Transverse colon (tissue), 4 donors: ENCODE measurements at regions not wholly inside any gene's neighbourhood (a gene's known extent, or its start where the extent isn't known, plus 50 kb on each side); places are given as distances from the start of the nearest gene placed in this dataset.

ENCODE experiments used
- EP300 ChIP-seq: sonication (generic); formaldehyde crosslinking; IDR thresholded peaks from one replicate; pipeline ENCODE4 v1.6.1; 2017; ENCODE audit warnings: antibody characterized with exemption, low read depth
- POLR2A ChIP-seq: fragments of 450-650 bp; IDR thresholded peaks from one replicate; pipeline ENCODE4 v1.6.1; 2016; ENCODE audit warnings: antibody characterized with exemption, mild to moderate bottlenecking, moderate library complexity
- POLR2AphosphoS5 ChIP-seq, 3 donors: sonication (generic); formaldehyde crosslinking; IDR thresholded peaks; one replicate each; pipeline ENCODE4 v1.6.1; 2016; ENCODE audit warnings: antibody characterized with exemption in 3 of 3
- TF ChIP-seq, protein P1 (sequence below), 5 experiments: fragments of 200-600 bp in 3 of 5; fragments of 450-650 bp in 2 of 5; sonication (generic) in 3 of 5; IDR thresholded peaks; 1 replicate in 2 of 5; 2 replicates in 3 of 5; pipeline ENCODE4 v1.5.1; 2016 to 2017; ENCODE audit warnings: antibody characterized with exemption in 5 of 5, inconsistent platforms in 3 of 5, mild to moderate bottlenecking in 2 of 5, moderate library complexity in 1 of 5

DNA sequence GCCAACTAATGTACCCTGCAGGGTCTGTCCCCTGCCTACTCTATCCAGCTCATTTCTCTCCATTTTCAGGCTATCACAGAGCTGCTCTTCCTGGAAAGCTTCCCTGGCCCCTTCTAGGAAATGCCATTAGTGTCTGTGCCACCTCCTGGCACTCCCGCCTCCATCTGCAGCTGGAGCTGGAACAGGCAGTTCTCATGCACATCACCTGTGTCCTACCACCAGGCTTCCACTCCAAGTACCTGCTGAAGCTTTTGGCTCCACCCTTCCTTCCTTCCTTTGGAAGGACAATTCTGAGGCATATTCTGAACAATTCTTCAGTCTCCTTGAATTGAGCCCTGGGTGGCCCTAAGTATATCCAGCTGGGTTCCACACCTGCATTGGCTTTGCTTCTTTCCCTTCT is 156.2 kb upstream of the ZNF618 start:
- TF ChIP-seq, protein P1, sequence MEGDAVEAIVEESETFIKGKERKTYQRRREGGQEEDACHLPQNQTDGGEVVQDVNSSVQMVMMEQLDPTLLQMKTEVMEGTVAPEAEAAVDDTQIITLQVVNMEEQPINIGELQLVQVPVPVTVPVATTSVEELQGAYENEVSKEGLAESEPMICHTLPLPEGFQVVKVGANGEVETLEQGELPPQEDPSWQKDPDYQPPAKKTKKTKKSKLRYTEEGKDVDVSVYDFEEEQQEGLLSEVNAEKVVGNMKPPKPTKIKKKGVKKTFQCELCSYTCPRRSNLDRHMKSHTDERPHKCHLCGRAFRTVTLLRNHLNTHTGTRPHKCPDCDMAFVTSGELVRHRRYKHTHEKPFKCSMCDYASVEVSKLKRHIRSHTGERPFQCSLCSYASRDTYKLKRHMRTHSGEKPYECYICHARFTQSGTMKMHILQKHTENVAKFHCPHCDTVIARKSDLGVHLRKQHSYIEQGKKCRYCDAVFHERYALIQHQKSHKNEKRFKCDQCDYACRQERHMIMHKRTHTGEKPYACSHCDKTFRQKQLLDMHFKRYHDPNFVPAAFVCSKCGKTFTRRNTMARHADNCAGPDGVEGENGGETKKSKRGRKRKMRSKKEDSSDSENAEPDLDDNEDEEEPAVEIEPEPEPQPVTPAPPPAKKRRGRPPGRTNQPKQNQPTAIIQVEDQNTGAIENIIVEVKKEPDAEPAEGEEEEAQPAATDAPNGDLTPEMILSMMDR (IDR thresholded peaks at IDR 0.05) = no peak
- TF ChIP-seq POLR2A (no peak), POLR2AphosphoS5 (IDR thresholded peaks at IDR 0.05) (no peak), EP300 (no peak)
